GM12891 (cell line): ENCODE measurements at regions not wholly inside any gene's neighbourhood (a gene's known extent, or its start where the extent isn't known, plus 50 kb on each side); places are given as distances from the start of the nearest gene placed in this dataset.

Source experiments
- POLR2A ChIP-seq: IDR thresholded peaks from 2 replicates; pipeline ENCODE4 v1.6.1; 2011; ENCODE audit warnings: low read depth, low read length, control low read depth
- POLR2AphosphoS5 ChIP-seq: IDR thresholded peaks from 2 replicates; pipeline ENCODE4 v1.6.1; 2011; ENCODE audit warnings: low read depth, low read length, control low read depth
- SPI1 ChIP-seq: IDR thresholded peaks from 2 replicates; pipeline ENCODE4 v1.6.1; 2011; ENCODE audit warnings: low read depth, low read length, control low read depth
- TAF1 ChIP-seq: IDR thresholded peaks from 2 replicates; pipeline ENCODE4 v1.6.1; 2011; ENCODE audit warnings: low read depth, low read length, control low read depth

DNA sequence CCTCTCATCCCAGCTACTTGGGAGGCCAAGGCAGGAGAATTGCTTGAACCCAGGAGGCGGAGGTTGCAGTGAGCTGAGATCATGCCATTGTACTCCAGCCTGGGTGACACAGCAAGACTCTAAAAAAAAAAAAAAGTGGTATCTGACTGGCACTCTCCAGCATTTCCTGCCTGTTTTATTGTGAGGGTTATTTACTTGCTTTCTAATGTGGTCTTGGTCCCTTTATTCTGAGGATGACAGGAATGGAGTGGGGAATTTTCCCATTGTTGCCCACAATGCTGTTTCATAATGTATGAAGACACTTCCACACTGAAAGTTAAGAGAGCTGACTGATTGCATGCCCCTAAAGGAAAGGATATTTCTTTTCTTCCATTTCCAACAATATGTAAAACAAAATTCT is 286.5 kb upstream of the MTNR1B start:
- TF ChIP-seq POLR2A (no peak), POLR2AphosphoS5 (no peak), SPI1 (no peak), TAF1 (no peak)
